AG04450 (cell line): ENCODE measurements at regions not wholly inside any gene's neighbourhood (a gene's known extent, or its start where the extent isn't known, plus 50 kb on each side); places are given as distances from the start of the nearest gene placed in this dataset.

ENCODE experiments used
- CTCF ChIA-PET: fragments of 300-600, 350-600 bp; formaldehyde crosslinking; extraction: SDS; loops from one replicate; lab custom pipeline; 2022; ENCODE audit warnings: antibody characterized with exemption, inconsistent platforms; lab: Charles Lee
- POLR2A ChIA-PET: fragments of 350-600 bp; formaldehyde crosslinking; extraction: SDS; loops from one replicate; lab custom pipeline; 2021; ENCODE audit warnings: antibody characterized with exemption, inconsistent platforms; lab: Yijun Ruan, JAX
- DNase-seq: peaks from one replicate; pipeline ENCODE4 v3.0.0-alpha.2; 2011; ENCODE audit warnings: low read depth, low spot score
- H3K27ac ChIP-seq: one replicate; pipeline ENCODE4 v1.5.1; 2012; ENCODE audit warnings: low read depth, low read length, control low read depth
- H3K27me3 ChIP-seq: one replicate; pipeline ENCODE4 v1.6.0; 2012; ENCODE audit warnings: low read length; ENCODE audit not compliant: control insufficient read depth, insufficient read depth
- H3K4me3 ChIP-seq: 2 replicates; pipeline ENCODE4 v1.5.1; 2011; ENCODE audit warnings: mild to moderate bottlenecking, low read depth, low read length, control low read depth
- H3K9me3 ChIP-seq: 2 replicates; pipeline ENCODE4 v1.5.1; 2012; ENCODE audit warnings: low read length; ENCODE audit not compliant: control insufficient read depth, insufficient read depth
- CTCF ChIP-seq: IDR thresholded peaks from 2 replicates; pipeline ENCODE4 v1.5.1; 2011; ENCODE audit warnings: low read depth, low read length, control low read depth, inconsistent platforms

DNA sequence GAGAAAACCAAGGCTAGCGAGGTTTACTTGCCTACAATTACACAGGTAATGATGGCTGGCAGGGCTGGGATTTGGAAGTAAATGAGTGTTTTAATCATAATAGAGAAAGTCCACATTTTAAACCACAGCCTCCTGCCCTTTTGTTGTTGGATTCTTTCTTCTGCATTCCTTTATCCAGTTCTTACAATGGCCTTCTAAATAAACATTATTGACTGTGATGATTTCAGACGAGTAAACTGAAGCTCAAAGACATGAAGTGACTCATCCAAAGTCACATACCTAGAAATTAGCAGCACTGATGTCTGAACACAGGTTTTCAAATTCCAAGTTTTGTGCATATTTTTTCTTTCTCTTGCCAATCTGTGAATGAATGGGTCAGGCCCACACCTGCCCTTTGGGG, 51.2 kb upstream of the C1QTNF7 start:
- H3K9me3 ChIP-seq = no peaks in the 10 kb centered on the region
- no peak for DNase-seq
- H3K27ac ChIP-seq = no peak overlapping the region
- no peak overlapping the region for H3K4me3 ChIP-seq
- no peak for TF ChIP-seq CTCF
- no peaks in the 10 kb centered on the region for H3K27me3 ChIP-seq
- ChIA-PET CTCF (interaction anchor here (0.8 to 1.9 kb wide), 3 partner anchors 19 to 146 kb away, joined by 4 to 6 read pairs (median 5); no protein-coding TSS in a partner anchor), POLR2A (interaction anchor here (1.0 kb wide), 1 partner anchor 33 kb away, joined by 3 read pairs; no protein-coding TSS in a partner anchor)
